HFF-Myc (cell line): ENCODE measurements at regions not wholly inside any gene's neighbourhood (a gene's known extent, or its start where the extent isn't known, plus 50 kb on each side); places are given as distances from the start of the nearest gene placed in this dataset.

Source experiments
- DNase-seq: peaks from one replicate; pipeline ENCODE4 v3.0.0-alpha.2; 2011; ENCODE audit warnings: low read depth; ENCODE audit errors: extremely low read depth
- H3K4me3 ChIP-seq: replicated peaks from 2 replicates; pipeline ENCODE4 v1.5.1; 2011; ENCODE audit warnings: low read depth, mild to moderate bottlenecking, control low read depth, low read length
- TF ChIP-seq, protein P1 (sequence below): IDR thresholded peaks from 2 replicates; pipeline ENCODE4 v1.5.1; 2012; ENCODE audit warnings: mild to moderate bottlenecking, low read depth, low read length, control low read depth; ENCODE audit errors: missing control alignments

DNA sequence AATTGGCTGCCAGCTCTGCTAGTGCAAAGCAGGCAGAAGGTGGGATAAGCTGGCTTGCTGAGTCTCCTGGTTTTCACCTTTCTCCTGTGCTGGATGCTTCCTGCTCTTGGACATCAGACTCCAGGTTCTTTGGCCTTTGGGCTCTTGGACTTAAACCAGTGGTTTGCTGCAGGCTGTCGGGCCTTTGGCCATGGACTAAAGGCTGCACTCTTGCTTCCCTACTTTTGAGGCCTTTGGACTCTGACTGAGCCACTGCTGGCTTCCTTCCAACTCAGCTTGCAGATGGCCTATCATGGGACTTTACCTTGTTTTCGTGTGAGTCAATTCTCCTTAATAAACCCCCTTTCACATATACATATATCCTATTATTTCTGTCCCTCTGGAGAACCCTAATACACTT lies 1293.9 kb upstream of the CDH6 start:
- TF ChIP-seq, protein P1, sequence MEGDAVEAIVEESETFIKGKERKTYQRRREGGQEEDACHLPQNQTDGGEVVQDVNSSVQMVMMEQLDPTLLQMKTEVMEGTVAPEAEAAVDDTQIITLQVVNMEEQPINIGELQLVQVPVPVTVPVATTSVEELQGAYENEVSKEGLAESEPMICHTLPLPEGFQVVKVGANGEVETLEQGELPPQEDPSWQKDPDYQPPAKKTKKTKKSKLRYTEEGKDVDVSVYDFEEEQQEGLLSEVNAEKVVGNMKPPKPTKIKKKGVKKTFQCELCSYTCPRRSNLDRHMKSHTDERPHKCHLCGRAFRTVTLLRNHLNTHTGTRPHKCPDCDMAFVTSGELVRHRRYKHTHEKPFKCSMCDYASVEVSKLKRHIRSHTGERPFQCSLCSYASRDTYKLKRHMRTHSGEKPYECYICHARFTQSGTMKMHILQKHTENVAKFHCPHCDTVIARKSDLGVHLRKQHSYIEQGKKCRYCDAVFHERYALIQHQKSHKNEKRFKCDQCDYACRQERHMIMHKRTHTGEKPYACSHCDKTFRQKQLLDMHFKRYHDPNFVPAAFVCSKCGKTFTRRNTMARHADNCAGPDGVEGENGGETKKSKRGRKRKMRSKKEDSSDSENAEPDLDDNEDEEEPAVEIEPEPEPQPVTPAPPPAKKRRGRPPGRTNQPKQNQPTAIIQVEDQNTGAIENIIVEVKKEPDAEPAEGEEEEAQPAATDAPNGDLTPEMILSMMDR: no peak
- no peak overlapping the region for H3K4me3 ChIP-seq
- no peak for DNase-seq

DNA sequence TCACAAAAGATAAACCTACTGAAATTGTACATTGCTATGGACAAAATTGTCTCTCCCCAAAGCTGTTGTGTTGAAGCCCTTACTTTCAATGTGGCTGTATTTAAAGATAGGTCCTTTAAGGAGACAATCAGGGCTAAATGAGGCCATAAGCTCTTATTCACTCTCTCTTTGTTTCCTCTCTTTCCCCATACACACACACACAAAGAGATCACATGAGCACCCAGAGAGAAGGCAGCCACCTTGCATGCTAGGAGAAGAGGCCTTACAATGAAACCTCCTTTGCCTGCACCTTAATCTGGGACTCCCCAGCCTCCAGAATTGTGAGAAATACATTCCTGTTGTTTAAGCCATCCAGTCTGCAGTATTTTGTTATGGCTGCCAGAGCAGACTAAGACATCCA lies 1295.6 kb upstream of the CDH6 start:
- TF ChIP-seq, protein P1: no peak
- no peak for DNase-seq

DNA sequence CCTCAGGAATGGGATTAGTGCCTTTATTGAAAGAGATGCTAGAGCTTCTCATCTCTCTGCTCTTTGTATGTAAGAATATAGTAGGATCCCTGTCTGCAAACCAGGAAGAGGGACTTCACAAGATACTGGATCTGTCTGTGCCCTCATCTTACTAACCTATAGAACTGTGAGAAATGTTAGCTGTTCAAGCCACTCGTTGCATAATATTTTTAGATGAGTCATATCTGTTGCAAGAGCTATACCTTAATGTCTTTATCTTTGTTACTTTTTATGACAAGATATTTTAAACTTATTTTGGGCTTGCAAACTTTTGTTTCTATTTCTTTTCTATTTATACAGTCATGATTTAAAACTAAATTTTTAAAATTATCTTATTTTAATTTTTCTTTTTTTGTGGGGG lies 1296.8 kb upstream of the CDH6 start:
- no peak for DNase-seq
- no peak overlapping the region for H3K4me3 ChIP-seq
- TF ChIP-seq, protein P1: no peak

More for the DNA sequence above, 1295.6 kb upstream of the CDH6 start:
- no peak overlapping the region for H3K4me3 ChIP-seq

DNA sequence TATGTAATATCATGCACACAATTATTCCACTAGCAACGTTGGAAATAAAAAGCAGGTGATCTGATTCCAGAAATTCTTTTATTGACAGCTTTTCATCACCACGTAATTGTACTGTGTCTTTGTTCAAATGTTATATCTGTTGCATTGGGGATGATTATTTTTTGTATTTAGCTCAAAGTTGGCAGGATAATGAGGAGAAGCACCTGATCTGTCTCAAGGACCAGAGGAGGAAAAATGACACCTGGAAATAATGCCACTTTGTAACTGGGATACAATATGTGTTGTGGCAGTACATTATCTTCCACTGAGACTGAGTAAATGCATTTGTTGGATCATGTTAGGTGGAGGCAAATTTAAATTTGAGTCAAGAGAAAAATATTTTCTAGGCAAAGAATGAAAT lies 1298.8 kb upstream of the CDH6 start:
- TF ChIP-seq, protein P1: no peak
- no peak for DNase-seq

DNA sequence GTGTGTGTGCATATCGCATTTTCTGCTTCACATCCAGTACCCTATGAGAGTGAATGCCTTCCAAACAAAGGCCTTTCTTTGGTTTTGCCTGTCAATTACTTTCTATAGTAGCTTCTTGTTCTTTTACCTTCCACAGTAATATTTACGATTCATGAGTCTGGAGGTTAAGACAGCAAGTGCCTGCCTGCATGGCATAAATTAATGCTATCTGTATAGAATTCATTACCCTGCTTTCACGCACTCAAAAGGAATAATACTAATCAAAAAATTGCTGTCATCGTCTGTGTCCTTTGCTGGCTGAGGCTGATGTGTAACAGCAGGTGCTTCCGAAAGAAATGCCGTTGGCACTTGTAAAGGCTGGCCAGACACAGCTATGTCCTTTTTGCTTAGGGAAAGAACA lies 1304.4 kb upstream of the CDH6 start:
- H3K4me3 ChIP-seq: no peak overlapping the region
- no peak for DNase-seq
- TF ChIP-seq, protein P1: no peak

More for the DNA sequence above, 1298.8 kb upstream of the CDH6 start:
- no peak overlapping the region for H3K4me3 ChIP-seq

DNA sequence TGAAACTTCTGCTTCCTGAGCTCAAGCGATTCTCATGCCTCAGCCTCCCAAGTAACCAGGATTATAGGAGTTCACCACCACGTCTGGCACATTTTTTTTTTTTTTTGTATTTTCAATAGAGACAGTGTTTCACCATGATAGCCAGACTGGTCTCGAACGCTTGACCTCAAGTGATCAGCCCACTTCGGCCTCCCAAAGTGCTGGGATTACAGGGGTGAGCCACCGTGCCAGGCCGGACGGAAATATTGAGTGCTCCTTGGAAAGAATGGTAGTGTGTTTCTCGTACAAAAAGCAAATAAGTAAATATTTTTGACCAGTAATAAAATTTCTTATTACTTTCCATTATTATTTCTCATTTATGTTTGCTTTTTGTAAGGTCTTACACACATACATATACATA lies 1307.9 kb upstream of the CDH6 start:
- H3K4me3 ChIP-seq: no peak overlapping the region
- TF ChIP-seq, protein P1: no peak
- no peak for DNase-seq

DNA sequence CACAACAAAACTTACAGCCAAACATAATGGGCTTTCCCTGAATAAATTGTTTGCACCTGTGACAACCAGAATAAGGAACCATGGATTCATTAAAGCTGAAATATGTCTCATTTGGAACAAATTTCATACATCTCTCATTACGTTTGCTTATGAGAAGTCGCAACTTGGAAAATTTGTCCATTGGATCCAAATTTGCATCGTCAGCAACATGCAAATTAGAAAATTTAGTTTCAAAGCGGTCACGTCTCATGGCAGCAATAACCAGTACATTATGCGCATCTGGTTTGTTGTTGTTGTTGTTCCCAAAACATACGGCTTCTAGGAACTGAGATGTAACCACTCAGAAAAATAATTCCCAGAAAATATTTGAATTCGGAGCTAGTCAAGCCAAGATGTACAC lies 1311.5 kb upstream of the CDH6 start:
- DNase-seq: no peak
- TF ChIP-seq, protein P1: no peak
- no peak overlapping the region for H3K4me3 ChIP-seq
